ENCODE measurements at regions not wholly inside any gene's neighbourhood (a gene's known extent, or its start where the extent isn't known, plus 50 kb on each side); places are given as distances from the start of the nearest gene placed in this dataset.

GRCh38 chr7:46461334-46461777, 540.3 kb upstream of the IGFBP3 start (continued):
- no peak for TF ChIP-seq CBX5 (IDR thresholded peaks at IDR 0.05; ENCODE audit: low read depth)
- TF ChIP-seq ZNF274 (IDR thresholded peaks at IDR 0.05; ENCODE audit: insufficient read depth, insufficient read length), result no peak
- TF ChIP-seq SREBF1 (IDR thresholded peaks at IDR 0.05; ENCODE audit: low read length), result no peak

- FAIRE-seq (no peak), DNase-seq (ENCODE audit: low read depth, low spot score) (no peak), ATAC-seq (no peak)
- H3K9ac ChIP-seq (ENCODE audit: control insufficient read depth, insufficient read depth, low read length), result no peak overlapping the region
- in situ Hi-C loops (cut with MboI) (no loop called here), intact Hi-C loops (cut with micrococcal nuclease; ENCODE audit: unreplicated experiment) (no loop called here)
- H3K27ac ChIP-seq (ENCODE audit: control insufficient read depth, insufficient read depth), result no peak overlapping the region
- H4K20me1 ChIP-seq (ENCODE audit: control insufficient read depth, insufficient read depth), result no peaks in the 10 kb centered on the region
- H3K4me3 ChIP-seq, result no peak overlapping the region
- no peaks in the 10 kb centered on the region for H3K4me1 ChIP-seq (ENCODE audit: control insufficient read depth, insufficient read depth, low read length)
- CTCF ChIA-PET, result no interaction called here
- H3K79me2 ChIP-seq (ENCODE audit: control insufficient read depth, insufficient read depth, low read length), result no peaks in the 10 kb centered on the region
- WGBS (ENCODE audit: insufficient coverage, insufficient replicate concordance, low lambda C conversion rate, missing lambda C conversion rate), result 43% methylated on average over 1 of the region's 1 CpG
- SMC1A ChIA-PET (ENCODE audit: uncharacterized antibody, unreplicated experiment), result interaction anchor here (1.1 kb wide), 1 partner anchor 349 kb away, joined by 3 read pairs; no protein-coding TSS in a partner anchor
- H2AFZ ChIP-seq (ENCODE audit: control insufficient read depth, low read depth, low read length), result no peak overlapping the region
- RAD21 ChIA-PET (ENCODE audit: unreplicated experiment), result no interaction called here
- BruUV-seq (replicated peaks), result no TSS peak
- H3K27me3 ChIP-seq (replicated peaks in 1 of 2; ENCODE audit: control insufficient read depth in 2 of 2, insufficient read depth in 2 of 2, low read length in 1 of 2), result no peaks in the 10 kb centered on the region
- H3K9me3 ChIP-seq (replicated peaks; ENCODE audit: control insufficient read depth, insufficient read depth, low read length), result no peaks in the 10 kb centered on the region
- no peak overlapping the region for H3K4me2 ChIP-seq (ENCODE audit: control insufficient read depth, insufficient read depth)
- POLR2A ChIA-PET, result no interaction called here
- no peaks in the 10 kb centered on the region for H3K36me3 ChIP-seq (ENCODE audit: control insufficient read depth in 2 of 2, insufficient read depth in 2 of 2, low read length in 1 of 2)
- TF ChIP-seq PRDM15 (CRISPR knock-in tag; IDR thresholded peaks at IDR 0.05) (no peak), PBX3 (IDR thresholded peaks at IDR 0.05; ENCODE audit: insufficient replicate concordance, low read depth, low read length) (no peak), SIX5 (IDR thresholded peaks at IDR 0.05; ENCODE audit: low read depth, low read length, severe bottlenecking) (no peak), SMC3 (IDR thresholded peaks at IDR 0.05; ENCODE audit: borderline replicate concordance, low read length) (no peak), ASH2L (IDR thresholded peaks at IDR 0.05; ENCODE audit: borderline replicate concordance, low read depth) (no peak), E4F1 (IDR thresholded peaks at IDR 0.05; ENCODE audit: borderline replicate concordance, partially characterized antibody) (no peak), CHD1 (IDR thresholded peaks at IDR 0.05; ENCODE audit: low read depth, low read length) (no peak), SREBF1 (IDR thresholded peaks at IDR 0.05; ENCODE audit: low read length) (no peak), CTCF (IDR thresholded peaks at IDR 0.05 in 2 of 3, conservative IDR thresholded peaks at IDR 0.05 in 1 of 3; ENCODE audit: control insufficient read depth in 2 of 3, extremely low read depth in 1 of 3, insufficient read depth in 1 of 3, low read depth in 3 of 3, low read length in 3 of 3) (no peak), BMI1 (IDR thresholded peaks at IDR 0.05; ENCODE audit: borderline replicate concordance) (no peak), PAX8 (IDR thresholded peaks at IDR 0.05) (no peak)
These were observed 538.9 kb upstream of the IGFBP3 start for GRCh38 chr7:46459942-46460341.
